ENCODE measurements at regions not wholly inside any gene's neighbourhood (a gene's known extent, or its start where the extent isn't known, plus 50 kb on each side); places are given as distances from the start of the nearest gene placed in this dataset.

- no peaks in the 10 kb centered on the region for H3F3A ChIP-seq (ENCODE audit: insufficient read depth, low read length)
- no peak overlapping the region for H3K4me3 ChIP-seq (ENCODE audit: low read depth, low read length, poor library complexity, severe bottlenecking)
- no peaks in the 10 kb centered on the region for H3K9me3 ChIP-seq (ENCODE audit: low read length)
- no peaks in the 10 kb centered on the region for H4K20me1 ChIP-seq (ENCODE audit: insufficient read depth, low read length)
- H3K79me2 ChIP-seq (ENCODE audit: insufficient read depth, low read length), result no peaks in the 10 kb centered on the region
- no peak overlapping the region for H2AFZ ChIP-seq (ENCODE audit: low read length)
- H3K36me3 ChIP-seq (ENCODE audit: insufficient read depth, low read length), result no peaks in the 10 kb centered on the region
- H3K4me1 ChIP-seq (ENCODE audit: insufficient read depth, low read length, severe bottlenecking), result no peaks in the 10 kb centered on the region
- H3K9ac ChIP-seq (ENCODE audit: low read length), result no peak overlapping the region
- TF ChIP-seq, protein P1, sequence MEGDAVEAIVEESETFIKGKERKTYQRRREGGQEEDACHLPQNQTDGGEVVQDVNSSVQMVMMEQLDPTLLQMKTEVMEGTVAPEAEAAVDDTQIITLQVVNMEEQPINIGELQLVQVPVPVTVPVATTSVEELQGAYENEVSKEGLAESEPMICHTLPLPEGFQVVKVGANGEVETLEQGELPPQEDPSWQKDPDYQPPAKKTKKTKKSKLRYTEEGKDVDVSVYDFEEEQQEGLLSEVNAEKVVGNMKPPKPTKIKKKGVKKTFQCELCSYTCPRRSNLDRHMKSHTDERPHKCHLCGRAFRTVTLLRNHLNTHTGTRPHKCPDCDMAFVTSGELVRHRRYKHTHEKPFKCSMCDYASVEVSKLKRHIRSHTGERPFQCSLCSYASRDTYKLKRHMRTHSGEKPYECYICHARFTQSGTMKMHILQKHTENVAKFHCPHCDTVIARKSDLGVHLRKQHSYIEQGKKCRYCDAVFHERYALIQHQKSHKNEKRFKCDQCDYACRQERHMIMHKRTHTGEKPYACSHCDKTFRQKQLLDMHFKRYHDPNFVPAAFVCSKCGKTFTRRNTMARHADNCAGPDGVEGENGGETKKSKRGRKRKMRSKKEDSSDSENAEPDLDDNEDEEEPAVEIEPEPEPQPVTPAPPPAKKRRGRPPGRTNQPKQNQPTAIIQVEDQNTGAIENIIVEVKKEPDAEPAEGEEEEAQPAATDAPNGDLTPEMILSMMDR (IDR thresholded peaks at IDR 0.05; ENCODE audit: low read length), result no peak
- TF ChIP-seq EZH2 (IDR thresholded peaks at IDR 0.05; ENCODE audit: borderline replicate concordance, low read length), result no peak
- no peaks in the 10 kb centered on the region for H3K9me2 ChIP-seq (ENCODE audit: low read depth, low read length)
- H3K27me3 ChIP-seq (ENCODE audit: insufficient read depth, low read length), result no peaks in the 10 kb centered on the region
- no peak overlapping the region for H3K4me2 ChIP-seq (ENCODE audit: low read length)
- no peak overlapping the region for H3K27ac ChIP-seq (ENCODE audit: low read depth, low read length, poor library complexity, severe bottlenecking)
These were observed 275.2 kb downstream of the DACT1 start for GRCh38 chr14:58912799-58913432.

GRCh38 chr14:58914279-58914855, 274.1 kb upstream of the DAAM1 start:
- Histone ChIP-seq H3F3A (ENCODE audit: insufficient read depth, low read length) (no peaks in the 10 kb centered on the region), H3K36me3 (ENCODE audit: insufficient read depth, low read length) (no peaks in the 10 kb centered on the region), H3K79me2 (ENCODE audit: insufficient read depth, low read length) (no peaks in the 10 kb centered on the region), H3K4me2 (ENCODE audit: low read length) (no peak overlapping the region), H3K9me3 (ENCODE audit: low read length) (no peaks in the 10 kb centered on the region), H3K9ac (ENCODE audit: low read length) (no peak overlapping the region), H3K4me3 (ENCODE audit: low read depth, low read length, poor library complexity, severe bottlenecking) (no peak overlapping the region), H2AFZ (ENCODE audit: low read length) (no peak overlapping the region), H3K27ac (ENCODE audit: low read depth, low read length, poor library complexity, severe bottlenecking) (no peak overlapping the region), H3K9me2 (ENCODE audit: low read depth, low read length) (no peaks in the 10 kb centered on the region), H3K27me3 (ENCODE audit: insufficient read depth, low read length) (no peaks in the 10 kb centered on the region), H4K20me1 (ENCODE audit: insufficient read depth, low read length) (no peaks in the 10 kb centered on the region), H3K4me1 (ENCODE audit: insufficient read depth, low read length, severe bottlenecking) (no peaks in the 10 kb centered on the region)
- no peak for TF ChIP-seq EZH2 (IDR thresholded peaks at IDR 0.05; ENCODE audit: borderline replicate concordance, low read length)
- TF ChIP-seq, protein P1 (IDR thresholded peaks at IDR 0.05; ENCODE audit: low read length), result no peak

GRCh38 chr14:58915646-58916045, 272.8 kb upstream of the DAAM1 start:
- no peaks in the 10 kb centered on the region for H3K4me1 ChIP-seq (ENCODE audit: insufficient read depth, low read length, severe bottlenecking)
- no peaks in the 10 kb centered on the region for H3K79me2 ChIP-seq (ENCODE audit: insufficient read depth, low read length)
- no peaks in the 10 kb centered on the region for H3K9me2 ChIP-seq (ENCODE audit: low read depth, low read length)
- no peak overlapping the region for H2AFZ ChIP-seq (ENCODE audit: low read length)
- no peak overlapping the region for H3K4me2 ChIP-seq (ENCODE audit: low read length)
- H3F3A ChIP-seq (ENCODE audit: insufficient read depth, low read length), result no peaks in the 10 kb centered on the region
- no peaks in the 10 kb centered on the region for H3K9me3 ChIP-seq (ENCODE audit: low read length)
- TF ChIP-seq EZH2 (IDR thresholded peaks at IDR 0.05; ENCODE audit: borderline replicate concordance, low read length), result no peak
- TF ChIP-seq, protein P1 (IDR thresholded peaks at IDR 0.05; ENCODE audit: low read length), result no peak
- H3K27ac ChIP-seq (ENCODE audit: low read depth, low read length, poor library complexity, severe bottlenecking), result no peak overlapping the region
- H3K4me3 ChIP-seq (ENCODE audit: low read depth, low read length, poor library complexity, severe bottlenecking), result no peak overlapping the region
- H3K9ac ChIP-seq (ENCODE audit: low read length), result no peak overlapping the region
- H3K36me3 ChIP-seq (ENCODE audit: insufficient read depth, low read length), result no peaks in the 10 kb centered on the region
- H3K27me3 ChIP-seq (ENCODE audit: insufficient read depth, low read length), result no peaks in the 10 kb centered on the region
- H4K20me1 ChIP-seq (ENCODE audit: insufficient read depth, low read length), result no peaks in the 10 kb centered on the region

Data from OCI-LY1 (cell line).